Peyer's patch (tissue), 4 donors: ENCODE measurements at regions not wholly inside any gene's neighbourhood (a gene's known extent, or its start where the extent isn't known, plus 50 kb on each side); places are given as distances from the start of the nearest gene placed in this dataset.

Source experiments
- CTCF ChIP-seq, 6 experiments: fragments of 450-650 bp in 4 of 6; fragments of 200-600 bp in 2 of 6; sonication (generic) in 1 of 6; IDR thresholded peaks; one replicate each; pipeline ENCODE4 v1.5.1; 2017 to 2019; ENCODE audit warnings: antibody characterized with exemption in 6 of 6, mild to moderate bottlenecking in 3 of 6, moderate library complexity in 1 of 6
- POLR2A ChIP-seq, 2 donors: fragments of 450-650 bp; IDR thresholded peaks; one replicate each; pipeline ENCODE4 v1.5.1; 2017; ENCODE audit warnings: antibody characterized with exemption in 2 of 2, mild to moderate bottlenecking in 2 of 2, moderate library complexity in 2 of 2

GRCh38 chrX:45766981-45767501 is 566.4 kb upstream of the DIPK2B start:
- TF ChIP-seq CTCF (IDR thresholded peaks at IDR 0.05) (no peak), POLR2A (IDR thresholded peaks at IDR 0.05) (no peak)
